Activated naive CD4-positive, alpha-beta T cell treated with anti-CD3 and anti-CD28 coated beads, Interleukin-2, amount 50 U/mL, for 24 hours (primary cell): ENCODE measurements at regions not wholly inside any gene's neighbourhood (a gene's known extent, or its start where the extent isn't known, plus 50 kb on each side); places are given as distances from the start of the nearest gene placed in this dataset.
"Not testable (repeated sequence)": the region's sequence is repeated elsewhere in the genome, so short reads cannot be mapped to it uniquely, and the experiment has no call there.

ENCODE experiments used
- H3K27ac Mint-ChIP-seq: one replicate; pipeline ENCODE4 v1.8.0; 2021; ENCODE audit warnings: mild to moderate bottlenecking, mixed read lengths
- H3K27me3 Mint-ChIP-seq: one replicate; pipeline ENCODE4 v1.8.0; 2021; ENCODE audit warnings: mixed read lengths
- H3K36me3 Mint-ChIP-seq: one replicate; pipeline ENCODE4 v1.8.0; 2021; ENCODE audit warnings: mixed read lengths
- H3K4me1 Mint-ChIP-seq: one replicate; pipeline ENCODE4 v1.8.0; 2021; ENCODE audit warnings: mixed read lengths
- H3K4me3 Mint-ChIP-seq: one replicate; pipeline ENCODE4 v1.8.0; 2021; ENCODE audit warnings: mild to moderate bottlenecking, mixed read lengths
- H3K9me3 Mint-ChIP-seq: one replicate; pipeline ENCODE4 v1.8.0; 2021; ENCODE audit warnings: mixed read lengths

DNA sequence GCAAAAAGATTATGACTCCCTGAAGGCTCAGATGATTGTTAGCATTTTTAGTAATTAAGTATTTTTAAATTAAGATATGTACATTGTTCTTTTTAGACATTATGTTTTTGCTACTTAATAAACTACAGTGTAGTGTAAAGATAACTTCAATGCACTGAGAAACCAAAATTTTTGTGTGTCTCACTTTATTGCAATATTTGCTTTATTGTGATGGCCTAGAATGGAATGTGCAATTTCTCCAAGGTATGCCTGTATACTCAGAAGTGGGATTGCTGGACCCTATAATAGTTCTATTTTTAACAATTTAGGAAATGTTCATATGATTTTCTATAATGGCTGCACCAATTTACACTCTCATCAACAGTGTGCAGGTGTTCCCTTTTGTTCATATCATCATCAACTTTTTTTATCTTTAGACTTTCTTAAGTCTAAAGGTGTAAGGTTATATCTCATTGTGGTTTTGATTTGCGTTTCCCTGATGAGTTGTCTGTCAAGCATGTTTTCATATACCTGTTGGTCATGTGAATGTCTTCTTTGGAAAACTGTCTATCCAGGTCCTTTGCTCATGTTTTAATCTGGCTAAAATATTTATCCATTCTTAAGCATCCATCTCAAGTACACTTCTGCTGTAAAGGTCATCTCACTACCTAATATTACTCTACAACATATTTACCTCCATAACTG is 1323.5 kb upstream of the LRRTM3 start:
- Mint-ChIP-seq H3K9me3 (no peaks in the 10 kb centered on the region), H3K4me3 (no peak overlapping the region), H3K4me1 (no peaks in the 10 kb centered on the region), H3K36me3 (no peaks in the 10 kb centered on the region), H3K27me3 (no peaks in the 10 kb centered on the region), H3K27ac (no peak overlapping the region)

DNA sequence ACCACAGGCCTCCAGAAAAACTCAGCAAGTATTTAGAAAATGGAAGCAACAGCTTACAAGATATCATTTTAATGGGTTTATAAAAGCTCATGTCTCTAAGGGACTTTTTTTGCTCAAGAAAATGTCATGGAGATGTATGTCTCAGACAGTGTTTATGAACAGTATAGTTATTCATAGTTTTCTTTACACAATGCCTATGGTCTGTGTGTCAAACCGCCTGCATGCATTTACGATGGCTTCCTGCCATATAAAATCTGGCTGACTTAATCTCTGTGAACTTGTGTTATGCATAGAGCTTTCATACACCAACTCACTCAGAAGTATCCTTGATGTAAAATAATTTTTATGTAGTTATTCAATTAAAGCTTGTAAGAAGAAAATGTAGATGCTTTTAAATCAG is 1314.2 kb upstream of the LRRTM3 start:
- Mint-ChIP-seq H3K9me3 (peaks cover 21% of the 10 kb centered on the region), H3K36me3 (no peaks in the 10 kb centered on the region), H3K4me3 (no peak overlapping the region), H3K27ac (no peak overlapping the region), H3K27me3 (no peaks in the 10 kb centered on the region), H3K4me1 (no peaks in the 10 kb centered on the region)

DNA sequence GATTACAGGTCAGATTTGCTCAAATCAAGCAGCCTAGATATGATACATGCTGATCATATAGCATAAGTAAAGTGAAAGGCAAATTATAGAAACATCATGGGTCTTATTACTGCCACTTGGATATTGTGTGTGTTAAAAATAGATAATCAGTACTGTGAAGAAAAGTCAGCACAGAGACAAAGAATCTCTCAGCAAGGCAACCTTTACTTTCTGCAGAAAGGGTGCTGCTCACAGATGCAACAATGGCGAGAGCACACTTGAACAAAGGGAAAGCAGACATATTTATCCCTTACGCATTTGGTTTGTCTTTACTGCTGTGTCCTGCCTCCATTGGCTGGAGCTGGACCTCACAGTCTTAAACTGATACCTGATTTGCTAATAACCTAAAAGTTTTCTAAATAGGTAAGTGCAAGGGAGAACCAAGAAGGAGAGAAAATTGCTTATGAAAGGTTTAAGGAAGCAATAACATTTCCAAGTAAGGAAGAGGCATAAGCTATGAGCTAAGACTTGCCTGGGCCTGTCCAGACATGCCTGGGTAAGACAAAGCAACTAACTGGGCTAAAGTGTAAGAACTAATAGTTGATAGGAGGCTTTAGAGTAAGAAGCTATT is 1310.8 kb upstream of the LRRTM3 start:
- no peaks in the 10 kb centered on the region for H3K27me3 Mint-ChIP-seq
- no peak overlapping the region for H3K27ac Mint-ChIP-seq
- no peak overlapping the region for H3K4me3 Mint-ChIP-seq
- no peaks in the 10 kb centered on the region for H3K36me3 Mint-ChIP-seq
- peaks cover 16% of the 10 kb centered on the region for H3K9me3 Mint-ChIP-seq
- no peaks in the 10 kb centered on the region for H3K4me1 Mint-ChIP-seq

DNA sequence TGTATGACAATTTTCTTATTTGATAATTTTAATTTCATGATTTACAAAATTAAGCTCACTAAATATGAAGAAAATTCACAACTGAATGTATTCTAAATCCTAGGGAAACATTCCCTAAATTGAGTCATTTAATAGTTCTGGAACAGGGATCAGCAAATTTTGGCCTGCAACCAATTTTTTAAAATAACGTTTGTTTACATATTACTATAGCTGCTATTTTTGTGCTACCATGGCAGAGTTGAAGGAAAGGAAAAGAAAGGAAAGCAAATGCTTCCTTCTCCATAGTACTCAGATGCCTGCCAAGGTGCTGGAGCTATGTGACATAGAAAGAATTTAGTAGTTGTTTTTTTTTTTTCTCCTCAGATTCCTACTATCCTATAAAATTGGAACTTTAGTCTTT is 1307.7 kb upstream of the LRRTM3 start:
- H3K4me1 Mint-ChIP-seq = no peaks in the 10 kb centered on the region
- H3K4me3 Mint-ChIP-seq = no peak overlapping the region
- H3K36me3 Mint-ChIP-seq = no peaks in the 10 kb centered on the region
- H3K27me3 Mint-ChIP-seq = no peaks in the 10 kb centered on the region
- no peak overlapping the region for H3K27ac Mint-ChIP-seq
- H3K9me3 Mint-ChIP-seq = peaks cover 16% of the 10 kb centered on the region

DNA sequence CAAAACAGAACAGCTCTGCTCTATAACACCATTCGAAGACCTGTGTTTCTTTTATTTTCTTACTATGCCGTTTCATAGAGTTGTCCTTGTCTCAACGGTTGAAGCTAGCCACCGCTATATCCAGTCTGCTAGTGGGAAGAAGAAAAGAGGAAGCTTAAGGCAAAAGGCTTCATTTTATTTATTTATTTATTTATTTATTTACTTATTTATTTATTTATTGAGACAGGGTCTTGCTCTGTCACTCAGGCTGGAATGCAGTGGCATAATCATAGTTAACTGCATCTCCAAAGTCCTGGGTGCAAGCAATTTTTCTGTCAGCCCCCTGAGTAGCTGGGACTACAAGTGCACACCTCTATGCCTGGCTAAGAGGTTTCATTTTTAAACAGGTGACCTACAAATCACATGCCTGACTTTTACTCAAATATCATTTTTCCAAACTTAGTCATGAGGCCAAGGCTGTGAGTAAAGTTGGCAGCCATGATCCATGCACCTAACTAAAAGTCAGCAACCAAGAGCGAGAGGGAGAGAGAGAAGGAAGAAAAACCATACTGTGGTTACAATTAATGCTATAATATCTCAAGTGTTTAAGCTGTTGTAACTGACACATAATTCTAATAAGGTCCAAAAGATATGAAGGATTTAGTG is 1305.3 kb upstream of the LRRTM3 start:
- H3K36me3 Mint-ChIP-seq = no peaks in the 10 kb centered on the region
- H3K4me3 Mint-ChIP-seq = no peak overlapping the region
- peaks cover 5% of the 10 kb centered on the region for H3K9me3 Mint-ChIP-seq
- no peak overlapping the region for H3K27ac Mint-ChIP-seq
- H3K27me3 Mint-ChIP-seq = no peaks in the 10 kb centered on the region
- H3K4me1 Mint-ChIP-seq = no peaks in the 10 kb centered on the region

DNA sequence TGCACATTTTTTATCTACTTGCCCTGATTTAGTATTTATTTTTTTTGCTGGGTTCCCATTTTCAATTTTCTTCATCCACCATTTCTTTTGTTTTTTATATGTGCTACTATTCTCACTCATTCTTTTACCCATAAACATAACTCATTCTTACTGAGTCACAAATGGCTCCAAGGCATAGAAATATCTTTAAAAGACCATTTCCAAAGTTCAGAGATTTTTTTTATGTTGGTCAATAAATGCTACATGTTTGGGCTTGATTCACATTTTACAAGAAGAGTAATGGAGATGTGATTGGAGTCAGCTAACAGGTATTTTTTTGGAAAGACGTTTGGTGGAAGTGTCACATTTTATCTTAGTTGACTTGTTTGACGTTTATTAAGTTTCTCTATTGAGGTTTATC is 1303.2 kb upstream of the LRRTM3 start:
- no peaks in the 10 kb centered on the region for H3K36me3 Mint-ChIP-seq
- no peaks in the 10 kb centered on the region for H3K4me1 Mint-ChIP-seq
- no peak overlapping the region for H3K4me3 Mint-ChIP-seq
- H3K27ac Mint-ChIP-seq = no peak overlapping the region
- H3K27me3 Mint-ChIP-seq = no peaks in the 10 kb centered on the region
- H3K9me3 Mint-ChIP-seq = no peaks in the 10 kb centered on the region

DNA sequence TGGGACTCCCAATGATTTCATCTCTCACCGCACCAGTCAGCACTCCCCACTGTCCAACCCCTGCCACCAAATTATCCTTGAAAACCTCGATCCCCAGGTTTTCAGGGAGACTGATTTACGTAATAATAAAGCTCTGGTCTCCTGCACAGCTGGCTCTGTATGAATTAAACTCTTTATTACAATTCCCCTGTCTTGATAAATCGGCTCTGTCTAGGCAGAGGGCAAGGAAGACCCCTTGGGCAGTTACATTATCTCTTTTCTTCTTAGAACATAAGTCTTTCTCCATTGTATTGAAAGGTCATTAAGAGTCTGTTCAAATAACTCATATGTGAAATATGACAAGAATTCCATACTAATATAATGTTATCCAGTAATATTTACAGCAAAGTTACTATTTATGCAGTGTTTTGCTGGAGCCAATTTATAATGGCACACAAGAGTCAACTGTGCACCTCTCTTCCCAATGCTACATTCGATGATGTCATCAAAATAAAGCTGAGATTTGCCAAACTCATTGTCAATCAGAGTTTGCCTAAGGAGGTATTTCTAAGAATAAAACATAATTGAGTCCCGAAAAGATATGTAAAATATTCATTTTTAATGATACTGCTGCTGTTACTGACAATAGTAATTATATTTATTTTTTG is 1297.2 kb upstream of the LRRTM3 start:
- Mint-ChIP-seq H3K36me3 (no peaks in the 10 kb centered on the region), H3K27ac (no peak overlapping the region), H3K27me3 (no peaks in the 10 kb centered on the region), H3K9me3 (peaks cover 3% of the 10 kb centered on the region), H3K4me1 (no peaks in the 10 kb centered on the region), H3K4me3 (no peak overlapping the region)

DNA sequence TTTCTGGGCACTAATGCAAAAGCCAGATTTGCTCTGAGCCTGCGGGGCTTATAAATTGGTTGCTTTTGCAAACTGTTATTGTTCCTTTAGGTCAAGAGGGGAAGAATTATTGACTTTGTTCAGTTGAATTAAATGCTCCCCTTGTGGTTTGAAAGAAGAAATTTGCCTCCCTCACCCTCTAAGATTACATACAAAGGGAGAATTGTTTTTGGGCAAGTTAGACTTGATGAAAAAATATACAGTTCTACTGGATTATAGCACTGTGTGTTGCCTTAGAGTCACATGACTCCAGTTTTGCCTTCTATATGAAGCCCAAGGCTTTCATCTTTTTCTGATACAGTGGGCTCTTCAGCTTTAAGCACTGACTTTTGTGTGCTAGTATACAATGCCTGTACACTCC is 1265.8 kb upstream of the LRRTM3 start:
- Mint-ChIP-seq H3K4me3 (no peak overlapping the region), H3K36me3 (no peaks in the 10 kb centered on the region), H3K4me1 (no peaks in the 10 kb centered on the region), H3K27me3 (no peaks in the 10 kb centered on the region), H3K27ac (no peak overlapping the region), H3K9me3 (peaks cover under 1% of the 10 kb centered on the region)

DNA sequence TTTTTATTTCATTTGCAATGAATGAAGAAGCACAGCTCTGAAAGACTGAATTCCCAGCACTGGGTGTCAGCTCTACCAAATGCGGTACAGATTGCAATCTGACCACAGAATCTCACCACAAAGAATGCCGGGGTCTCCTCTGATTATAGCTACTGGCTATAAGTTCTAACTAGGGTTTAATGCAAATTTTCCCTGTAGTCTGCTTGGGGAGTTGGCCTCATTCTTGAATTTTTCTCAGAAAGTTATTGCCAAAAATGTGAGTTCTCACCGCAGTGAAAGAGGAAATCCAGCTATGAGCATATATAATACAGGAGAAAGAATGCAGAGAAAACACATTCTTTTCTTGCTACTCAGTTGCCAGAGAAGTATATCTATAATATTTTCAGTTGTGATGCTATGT is 1255.7 kb upstream of the LRRTM3 start:
- H3K27me3 Mint-ChIP-seq = no peaks in the 10 kb centered on the region
- no peak overlapping the region for H3K27ac Mint-ChIP-seq
- no peaks in the 10 kb centered on the region for H3K4me1 Mint-ChIP-seq
- no peak overlapping the region for H3K4me3 Mint-ChIP-seq
- H3K36me3 Mint-ChIP-seq = no peaks in the 10 kb centered on the region
- H3K9me3 Mint-ChIP-seq = peaks cover 4% of the 10 kb centered on the region

DNA sequence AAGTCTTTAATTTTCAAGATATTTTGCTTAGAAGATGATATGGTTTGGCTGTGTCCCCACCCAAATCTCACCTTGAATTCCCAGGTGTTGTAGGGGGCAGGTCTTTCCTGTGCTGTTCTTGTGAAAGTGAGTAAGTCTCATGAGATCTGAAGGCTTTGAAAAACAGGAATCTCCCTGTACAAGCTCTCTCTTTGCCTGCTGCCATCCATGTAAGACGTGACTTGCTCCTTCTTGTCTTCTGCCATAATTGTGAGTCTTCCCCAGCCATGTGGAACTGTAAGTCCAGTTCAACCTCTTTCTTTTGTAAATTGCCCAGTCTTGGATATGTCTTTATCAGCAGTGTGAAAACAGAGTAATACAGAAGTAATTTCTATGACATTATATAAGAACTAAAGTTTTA is 1255.2 kb upstream of the LRRTM3 start:
- not testable (repeated sequence) for H3K4me3 Mint-ChIP-seq, H3K9me3 Mint-ChIP-seq, H3K27ac Mint-ChIP-seq, H3K36me3 Mint-ChIP-seq, H3K27me3 Mint-ChIP-seq, H3K4me1 Mint-ChIP-seq

DNA sequence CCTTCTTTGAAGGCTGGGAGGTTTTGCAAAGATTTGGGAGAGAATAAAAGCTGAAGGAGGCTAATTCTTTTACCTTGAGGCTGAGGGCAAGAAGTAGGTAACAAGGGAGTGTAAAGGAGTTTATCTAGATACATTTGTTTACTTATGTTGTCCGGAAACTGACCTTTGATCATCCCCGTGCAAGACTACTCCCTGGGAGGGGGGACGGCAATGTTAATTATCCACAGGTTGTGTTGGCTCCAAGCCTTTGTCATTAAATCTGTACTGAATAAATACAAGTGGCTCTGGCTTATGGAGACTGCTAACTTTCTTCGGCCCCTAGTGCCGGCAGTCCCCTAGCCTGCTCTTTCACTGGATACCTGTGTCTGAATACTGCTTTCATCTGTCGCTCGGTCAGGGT is 1250.6 kb upstream of the LRRTM3 start:
- Mint-ChIP-seq H3K27ac (no peak overlapping the region), H3K4me3 (no peak overlapping the region), H3K9me3 (peaks cover 5% of the 10 kb centered on the region), H3K36me3 (no peaks in the 10 kb centered on the region), H3K4me1 (no peaks in the 10 kb centered on the region), H3K27me3 (no peaks in the 10 kb centered on the region)

DNA sequence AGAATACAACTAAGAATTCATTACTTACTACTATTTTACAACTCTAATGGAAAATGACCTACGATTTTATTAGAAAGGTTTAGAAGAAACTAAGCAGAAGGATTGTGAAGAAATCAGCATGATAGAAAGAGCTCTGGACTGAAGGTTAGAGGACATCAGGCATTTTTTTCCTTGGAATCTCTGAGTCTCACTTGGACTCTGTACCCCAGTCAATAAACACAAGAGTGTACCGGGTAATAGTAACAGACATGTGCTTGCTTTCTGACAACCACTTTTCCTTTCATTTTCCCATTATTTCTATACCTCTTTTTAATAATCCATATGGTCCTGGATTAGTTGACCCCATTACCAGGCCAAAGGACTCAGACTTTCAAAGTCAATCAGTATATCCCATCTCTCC is 1240.9 kb upstream of the LRRTM3 start:
- H3K9me3 Mint-ChIP-seq = no peaks in the 10 kb centered on the region
- H3K27me3 Mint-ChIP-seq = no peaks in the 10 kb centered on the region
- no peaks in the 10 kb centered on the region for H3K36me3 Mint-ChIP-seq
- no peak overlapping the region for H3K4me3 Mint-ChIP-seq
- no peak overlapping the region for H3K27ac Mint-ChIP-seq
- H3K4me1 Mint-ChIP-seq = no peaks in the 10 kb centered on the region

DNA sequence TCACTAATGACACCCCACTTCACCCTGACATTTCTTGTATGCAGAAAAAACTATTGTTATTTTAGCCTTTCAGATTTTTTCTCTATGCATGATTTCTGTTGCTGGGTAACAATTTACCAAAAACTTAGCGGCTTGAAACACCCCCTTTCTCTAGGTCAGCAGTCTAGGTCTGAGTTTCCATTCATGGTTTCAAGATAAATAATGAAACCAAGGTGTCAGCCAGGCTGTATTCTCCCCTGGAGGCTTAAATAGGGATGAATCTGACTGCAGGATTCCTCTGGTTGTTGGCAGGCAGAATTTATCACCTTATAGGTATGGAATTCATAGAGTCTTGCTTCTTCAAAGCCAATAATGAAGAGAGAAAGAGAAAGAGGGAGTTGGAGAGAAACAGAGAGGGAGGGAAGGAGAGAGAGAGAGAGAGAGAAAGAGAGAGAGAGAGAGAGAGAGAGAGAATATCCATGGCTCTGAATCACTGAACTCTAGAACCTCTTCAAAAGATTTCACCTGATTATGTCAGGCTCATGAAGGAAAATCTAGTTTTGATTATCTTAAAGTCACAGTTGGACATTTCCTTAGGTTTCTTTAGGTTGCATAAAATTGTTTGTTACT is 1224.6 kb upstream of the LRRTM3 start:
- Mint-ChIP-seq H3K36me3 (no peaks in the 10 kb centered on the region), H3K4me3 (no peak overlapping the region), H3K27ac (no peak overlapping the region), H3K9me3 (peaks cover 3% of the 10 kb centered on the region), H3K27me3 (no peaks in the 10 kb centered on the region), H3K4me1 (no peaks in the 10 kb centered on the region)

DNA sequence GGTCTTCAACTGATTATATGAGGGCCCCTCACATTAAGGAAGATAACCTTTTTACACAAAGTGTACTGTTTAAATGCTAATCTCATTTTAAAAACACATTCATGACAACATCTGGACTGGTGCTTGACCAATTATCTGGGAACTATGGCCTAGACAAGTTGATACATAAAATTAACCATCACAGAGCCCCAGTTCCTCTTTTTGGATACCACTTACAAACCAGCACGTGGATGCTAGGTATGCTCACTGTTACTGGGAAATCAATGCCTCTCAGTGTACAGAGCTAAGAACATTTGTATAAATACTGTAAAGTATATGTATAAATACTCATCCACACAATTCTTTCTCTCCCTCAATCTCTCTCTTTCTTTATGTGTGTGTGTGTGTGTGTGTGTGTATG is 1217.8 kb upstream of the LRRTM3 start:
- Mint-ChIP-seq H3K4me3 (no peak overlapping the region), H3K27me3 (no peaks in the 10 kb centered on the region), H3K4me1 (no peaks in the 10 kb centered on the region), H3K9me3 (peaks cover 7% of the 10 kb centered on the region), H3K27ac (no peak overlapping the region), H3K36me3 (no peaks in the 10 kb centered on the region)

DNA sequence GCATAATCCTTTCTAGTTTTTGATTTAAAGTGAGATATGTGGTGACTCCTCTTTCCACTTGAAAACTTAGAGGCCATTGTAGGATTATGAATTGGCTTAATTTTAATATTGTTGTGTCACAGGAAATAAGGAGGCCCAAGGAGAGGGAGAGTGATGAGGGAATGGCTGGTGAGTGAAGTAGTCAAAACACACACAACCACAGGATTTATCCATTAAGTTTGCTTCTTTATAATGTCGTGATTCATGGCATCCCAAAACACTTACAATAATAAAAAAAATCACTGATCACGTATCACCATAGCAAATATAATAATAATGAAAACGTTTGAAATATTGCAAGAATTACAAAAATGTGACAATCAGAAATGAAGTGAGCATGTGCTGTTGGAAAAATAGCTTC is 1215.5 kb upstream of the LRRTM3 start:
- Mint-ChIP-seq H3K4me3 (no peak overlapping the region), H3K27me3 (no peaks in the 10 kb centered on the region), H3K27ac (no peak overlapping the region), H3K36me3 (no peaks in the 10 kb centered on the region), H3K4me1 (no peaks in the 10 kb centered on the region), H3K9me3 (peaks cover 7% of the 10 kb centered on the region)

DNA sequence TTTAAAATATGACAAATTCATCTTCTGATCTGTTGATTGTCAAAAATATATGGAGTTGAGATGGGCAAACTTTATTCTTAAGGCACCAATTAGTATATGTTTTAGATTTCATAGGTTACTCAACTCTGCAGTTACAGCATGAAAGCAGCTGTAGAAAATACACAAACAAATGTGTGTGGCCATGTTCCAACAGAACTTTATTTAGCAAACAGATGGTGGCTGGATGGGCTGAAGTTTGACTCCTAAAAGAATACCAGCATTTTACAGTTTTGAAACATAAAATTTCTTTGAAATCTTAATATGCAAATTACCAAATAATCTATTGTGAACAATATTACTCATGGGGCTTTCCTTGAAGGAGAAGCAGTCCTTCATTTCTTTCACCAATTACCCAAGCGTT is 1206.0 kb upstream of the LRRTM3 start:
- Mint-ChIP-seq H3K27ac (no peak overlapping the region), H3K4me3 (no peak overlapping the region), H3K27me3 (no peaks in the 10 kb centered on the region), H3K4me1 (no peaks in the 10 kb centered on the region), H3K9me3 (peaks cover 5% of the 10 kb centered on the region), H3K36me3 (no peaks in the 10 kb centered on the region)
